GM23248 (cell line): ENCODE measurements at regions not wholly inside any gene's neighbourhood (a gene's known extent, or its start where the extent isn't known, plus 50 kb on each side); places are given as distances from the start of the nearest gene placed in this dataset.
A peak's percentile ranks its signal among the peaks of the same experiment; 100 is the strongest.
"Not testable (repeated sequence)": the region's sequence is repeated elsewhere in the genome, so short reads cannot be mapped to it uniquely, and the experiment has no call there.

Experiments used
- DNase-seq: peaks from one replicate; pipeline ENCODE4 v3.0.0-alpha.2; 2015
- H2AFZ ChIP-seq: fragments of 200-600 bp; sonication (generic); 2 replicates; pipeline ENCODE4 v1.6.1; 2016; ENCODE audit warnings: antibody characterized with exemption
- H3F3A ChIP-seq: fragments of 200-600 bp; sonication (generic); 2 replicates; pipeline ENCODE4 v1.6.1; 2016; ENCODE audit warnings: mild to moderate bottlenecking, antibody characterized with exemption, mixed run types; ENCODE audit not compliant: insufficient read depth
- H3K27ac ChIP-seq: fragments of 200-600 bp; sonication (generic); 2 replicates; pipeline ENCODE4 v1.5.1; 2016; ENCODE audit warnings: mild to moderate bottlenecking
- H3K27me3 ChIP-seq: fragments of 200-600 bp; sonication (generic); replicated peaks from 2 replicates; pipeline ENCODE4 v1.6.1; 2016; ENCODE audit warnings: mild to moderate bottlenecking; ENCODE audit not compliant: insufficient read depth
- H3K36me3 ChIP-seq: fragments of 200-600 bp; sonication (generic); 2 replicates; pipeline ENCODE4 v1.6.1; 2016; ENCODE audit warnings: low read depth, mild to moderate bottlenecking
- H3K4me1 ChIP-seq: fragments of 200-600 bp; sonication (generic); 2 replicates; pipeline ENCODE4 v1.6.1; 2016; ENCODE audit warnings: mild to moderate bottlenecking; ENCODE audit not compliant: insufficient read depth
- H3K4me2 ChIP-seq: fragments of 200-600 bp; sonication (generic); one replicate; pipeline ENCODE4 v1.6.1; 2016; ENCODE audit warnings: mild to moderate bottlenecking; ENCODE audit not compliant: unreplicated experiment
- H3K4me3 ChIP-seq: fragments of 200-600 bp; sonication (generic); 2 replicates; pipeline ENCODE4 v1.5.1; 2016; ENCODE audit warnings: mild to moderate bottlenecking
- H3K79me2 ChIP-seq: fragments of 200-600 bp; sonication (generic); 2 replicates; pipeline ENCODE4 v1.6.1; 2016; ENCODE audit warnings: mild to moderate bottlenecking; ENCODE audit not compliant: insufficient read depth
- H3K9ac ChIP-seq: fragments of 200-600 bp; sonication (generic); 2 replicates; pipeline ENCODE4 v1.6.1; 2016; ENCODE audit warnings: mild to moderate bottlenecking
- H3K9me2 ChIP-seq: fragments of 200-600 bp; sonication (generic); 2 replicates; pipeline ENCODE4 v1.6.1; 2016; ENCODE audit warnings: mixed run types, mild to moderate bottlenecking, moderate library complexity; ENCODE audit not compliant: insufficient read depth
- H3K9me3 ChIP-seq: fragments of 200-600 bp; sonication (generic); one replicate; pipeline ENCODE4 v1.6.1; 2017; ENCODE audit warnings: low read depth
- H4K20me1 ChIP-seq: fragments of 200-600 bp; sonication (generic); 2 replicates; pipeline ENCODE4 v1.6.0; 2016; ENCODE audit not compliant: insufficient read depth
- WGBS, 2 experiments: methylation state at CpG; one replicate each; pipeline ENCODE4 v1.1.6; 2015 to 2017; ENCODE audit warnings: low lambda C conversion rate in 2 of 2, low coverage in 1 of 2; ENCODE audit errors: missing lambda C conversion rate in 2 of 2; 5-methylcytosine and 5-hydroxymethylcytosine counted together
- in situ Hi-C: fragments of 300-500 bp; cut with MboI; formaldehyde crosslinking; loops from 2 replicates; pipeline ENCODE4 v1.15.0; 2020

DNA sequence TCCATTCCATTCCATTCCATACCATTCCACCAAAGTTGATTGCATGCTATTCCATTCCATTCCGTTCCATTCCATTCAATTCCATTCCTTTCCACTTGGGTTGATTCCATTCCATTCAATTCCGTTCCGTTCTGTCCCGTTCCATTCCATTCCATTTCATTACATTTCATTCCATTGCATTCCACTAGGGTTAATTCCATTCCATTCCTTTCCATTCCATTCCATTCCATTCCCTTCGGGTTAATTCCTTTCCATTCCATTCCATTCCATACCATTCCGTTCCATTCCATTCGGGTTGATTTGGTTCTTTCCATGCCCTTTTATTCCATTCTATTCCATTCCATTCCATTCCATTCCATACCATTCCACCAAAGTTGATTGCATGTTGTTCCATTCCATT, 131.9 kb downstream of the CWH43 start:
- H3F3A ChIP-seq, H3K79me2 ChIP-seq, H4K20me1 ChIP-seq, H3K4me3 ChIP-seq, H3K36me3 ChIP-seq, H3K27ac ChIP-seq, H2AFZ ChIP-seq, H3K9me3 ChIP-seq, H3K4me1 ChIP-seq, in situ Hi-C loops, DNase-seq, H3K9ac ChIP-seq, H3K27me3 ChIP-seq, H3K9me2 ChIP-seq, H3K4me2 ChIP-seq: not testable (repeated sequence)
- WGBS, 2 experiments, result 32 to 46% methylated on average over 7 of the region's 7 CpGs

DNA sequence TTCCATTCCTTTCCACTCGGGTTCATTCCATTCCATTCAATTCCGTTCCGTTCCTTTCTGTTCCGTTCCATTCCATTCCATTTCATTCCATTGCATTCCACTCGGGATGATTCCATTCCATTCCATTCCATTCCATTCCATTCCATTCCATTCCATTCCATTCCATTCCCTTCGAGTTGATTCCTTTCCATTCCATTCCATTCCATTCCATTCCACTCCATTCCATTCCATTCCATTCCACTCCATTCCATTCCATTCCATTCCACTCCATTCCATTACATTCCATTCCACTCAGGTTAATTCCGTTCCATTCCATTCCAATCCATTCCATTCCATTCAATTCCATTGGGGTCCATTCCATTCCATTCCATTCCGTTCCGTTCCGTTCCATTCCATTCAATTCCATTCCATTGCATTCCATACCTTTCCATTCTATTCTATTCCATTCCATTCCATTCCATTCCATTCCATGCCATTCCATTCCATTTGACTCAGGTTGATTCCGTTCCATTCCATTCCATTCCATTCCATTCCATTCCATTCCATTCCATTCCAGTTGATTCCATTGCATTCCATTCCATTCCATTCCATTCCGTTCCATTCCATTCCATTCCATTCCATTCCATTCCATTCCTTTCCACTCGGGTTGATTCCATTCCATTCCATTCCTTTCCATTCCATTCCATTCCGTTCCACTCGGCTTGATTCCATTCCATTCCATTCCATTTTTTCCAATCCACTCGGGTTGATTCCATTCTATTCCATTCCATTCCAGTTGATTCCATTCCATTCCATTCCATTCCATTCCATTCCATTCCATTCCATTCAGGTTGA, 132.5 kb downstream of the CWH43 start:
- H3K36me3 ChIP-seq, H3K4me1 ChIP-seq, H2AFZ ChIP-seq, DNase-seq, H3K9ac ChIP-seq, in situ Hi-C loops, H3K79me2 ChIP-seq, H3K9me3 ChIP-seq, H3K9me2 ChIP-seq, H3K27ac ChIP-seq, H3K4me3 ChIP-seq, H3K27me3 ChIP-seq, H3F3A ChIP-seq, H4K20me1 ChIP-seq, H3K4me2 ChIP-seq: not testable (repeated sequence)
- 22 to 26% methylated on average over 16 of the region's 16 CpGs for WGBS, 2 experiments

DNA sequence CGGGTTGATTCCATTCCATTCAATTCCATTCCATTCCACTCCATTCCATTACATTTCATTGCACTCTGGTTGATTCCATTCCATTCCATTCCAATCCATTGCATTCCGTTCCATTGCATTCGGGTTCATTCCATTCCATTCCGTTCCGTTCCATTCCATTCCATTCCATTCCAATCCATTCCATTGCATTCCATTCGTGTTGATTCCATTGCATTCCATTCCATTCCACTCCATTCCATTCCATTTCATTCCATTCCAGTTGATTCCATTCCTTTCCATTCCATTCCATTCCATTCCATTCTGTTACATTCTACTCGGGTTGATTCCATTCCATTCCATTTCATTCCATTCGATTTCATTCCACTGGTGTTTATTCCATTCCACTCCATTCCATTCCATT, 133.3 kb downstream of the CWH43 start:
- H3K79me2 ChIP-seq, H2AFZ ChIP-seq, H3K4me2 ChIP-seq, H4K20me1 ChIP-seq, H3K4me1 ChIP-seq, H3K4me3 ChIP-seq, H3K9me3 ChIP-seq, H3K27me3 ChIP-seq, in situ Hi-C loops, H3K27ac ChIP-seq, DNase-seq, H3K36me3 ChIP-seq, H3F3A ChIP-seq, H3K9ac ChIP-seq, H3K9me2 ChIP-seq: not testable (repeated sequence)
- WGBS, 2 experiments, result 19 to 21% methylated on average over 8 of the region's 8 CpGs

DNA sequence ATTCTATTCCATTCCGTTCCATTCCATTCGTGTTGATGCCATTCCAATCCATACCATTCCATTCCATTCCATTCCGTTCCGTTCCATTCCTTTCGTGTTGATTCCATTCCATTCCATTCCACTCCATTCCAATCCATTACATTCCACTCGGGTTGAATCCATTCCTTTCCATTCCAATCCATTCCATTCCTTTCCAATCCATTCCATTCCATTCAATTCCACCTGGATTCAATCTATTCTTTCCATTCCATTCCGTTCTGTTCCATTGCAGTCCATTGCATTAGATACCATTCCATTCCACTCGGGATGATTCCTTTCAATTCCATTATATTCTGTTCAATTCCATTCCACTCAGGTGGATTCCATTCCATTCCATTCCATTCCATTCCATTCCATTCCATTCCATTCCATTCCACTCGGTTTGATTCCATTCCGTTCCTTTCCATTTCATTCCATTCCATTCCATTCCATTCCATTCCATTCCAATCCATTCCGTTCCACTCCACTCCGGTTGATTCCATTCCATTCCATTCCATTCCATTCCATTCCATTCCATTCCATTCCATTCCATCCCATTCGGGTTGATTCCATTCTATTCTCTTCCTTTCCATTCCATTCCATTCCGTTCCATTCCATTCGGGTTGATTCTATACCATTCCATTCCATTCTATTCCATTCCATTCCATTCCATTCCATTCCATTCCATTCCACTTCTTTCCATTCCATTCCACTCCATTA, 134.1 kb downstream of the CWH43 start:
- H3K9me2 ChIP-seq, DNase-seq, H4K20me1 ChIP-seq, H2AFZ ChIP-seq, H3K79me2 ChIP-seq, H3K4me3 ChIP-seq, H3F3A ChIP-seq, H3K9ac ChIP-seq, H3K9me3 ChIP-seq, H3K4me2 ChIP-seq, H3K27ac ChIP-seq, H3K36me3 ChIP-seq, H3K27me3 ChIP-seq, H3K4me1 ChIP-seq, in situ Hi-C loops: not testable (repeated sequence)
- WGBS, 2 experiments, result 14 to 16% methylated on average over 15 of the region's 15 CpGs

DNA sequence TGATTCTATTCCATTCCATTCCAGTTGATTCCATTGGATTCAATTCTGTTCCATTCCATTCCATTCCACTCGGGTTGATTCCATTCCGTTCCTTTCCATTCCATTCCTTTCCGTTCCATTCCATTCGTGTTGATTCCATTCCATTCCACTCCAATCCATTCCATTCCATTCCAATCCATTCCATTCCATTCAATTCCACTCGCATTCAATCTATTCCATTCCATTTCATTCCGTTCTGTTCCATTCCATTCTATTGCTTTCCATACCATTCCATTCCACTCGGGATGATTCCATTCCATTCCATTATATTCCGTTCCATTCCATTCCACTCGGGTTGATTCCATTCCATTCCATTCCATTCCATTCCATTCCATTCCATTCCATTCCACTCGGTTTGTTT, 134.7 kb downstream of the CWH43 start:
- WGBS, 2 experiments, result 25 to 31% methylated on average over 10 of the region's 10 CpGs
- not testable (repeated sequence) for H4K20me1 ChIP-seq, H3K9me2 ChIP-seq

DNA sequence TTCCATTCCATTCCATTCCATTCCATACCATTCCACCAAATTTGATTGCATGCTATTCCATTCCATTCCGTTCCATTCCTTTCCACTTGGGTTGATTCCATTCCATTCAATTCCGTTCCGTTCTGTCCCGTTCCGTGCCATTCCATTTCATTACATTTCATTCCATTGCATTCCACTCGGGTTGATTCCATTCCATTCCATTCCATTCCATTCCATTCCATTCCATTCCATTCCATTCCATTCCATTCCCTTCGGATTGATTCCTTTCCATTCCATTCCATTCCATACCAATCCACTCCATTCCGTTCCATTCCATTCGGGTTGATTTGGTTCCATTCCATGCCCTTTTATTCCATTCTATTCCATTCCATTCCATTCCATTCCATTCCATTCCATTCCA, 140.4 kb downstream of the CWH43 start:
- H2AFZ ChIP-seq, DNase-seq, H4K20me1 ChIP-seq, H3K9me2 ChIP-seq, in situ Hi-C loops, H3K27me3 ChIP-seq, H3K4me1 ChIP-seq, H3K9me3 ChIP-seq, H3K9ac ChIP-seq, H3F3A ChIP-seq, H3K79me2 ChIP-seq, H3K4me3 ChIP-seq, H3K36me3 ChIP-seq, H3K27ac ChIP-seq, H3K4me2 ChIP-seq: not testable (repeated sequence)
- WGBS, 2 experiments, result 29% methylated on average over 4 to 9 of the region's 9 CpGs

More for the DNA sequence above, 134.7 kb downstream of the CWH43 start:
- H3K4me2 ChIP-seq, H3K9me3 ChIP-seq, H3K36me3 ChIP-seq, H3K4me1 ChIP-seq, H3K9ac ChIP-seq, H3F3A ChIP-seq, H3K27ac ChIP-seq, H3K4me3 ChIP-seq, in situ Hi-C loops, H3K27me3 ChIP-seq, H3K79me2 ChIP-seq, H2AFZ ChIP-seq: not testable (repeated sequence)
- peak; percentile 8 for DNase-seq

DNA sequence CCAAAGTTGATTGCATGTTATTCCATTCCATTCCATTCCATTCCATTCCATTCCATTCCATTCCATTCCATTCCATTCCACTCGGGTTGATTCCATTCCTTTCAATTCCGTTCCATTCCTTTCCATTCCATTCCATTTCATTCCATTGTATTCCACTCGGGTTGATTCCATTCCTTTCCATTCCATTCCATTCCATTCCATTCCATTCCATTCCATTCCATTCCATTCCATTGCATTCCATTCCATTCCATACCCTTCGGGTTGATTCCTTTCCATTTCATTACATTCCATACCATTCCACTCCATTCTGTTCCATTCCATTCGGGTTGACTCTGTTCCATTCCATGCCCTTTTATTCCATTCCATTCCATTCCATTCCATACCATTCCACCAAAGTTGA, 140.8 kb downstream of the CWH43 start:
- H3K27me3 ChIP-seq, H3K9ac ChIP-seq, H3K79me2 ChIP-seq, H3K4me2 ChIP-seq, DNase-seq, H3K4me1 ChIP-seq, H3K9me2 ChIP-seq, H3K36me3 ChIP-seq, H3F3A ChIP-seq, H3K9me3 ChIP-seq, H3K27ac ChIP-seq, H2AFZ ChIP-seq, H4K20me1 ChIP-seq, in situ Hi-C loops, H3K4me3 ChIP-seq: not testable (repeated sequence)
- WGBS, 2 experiments, result 21 to 60% methylated on average over 1 of the region's 5 CpGs
